KOPT-K1 (cell line): ENCODE measurements at regions not wholly inside any gene's neighbourhood (a gene's known extent, or its start where the extent isn't known, plus 50 kb on each side); places are given as distances from the start of the nearest gene placed in this dataset.
"Not testable (repeated sequence)": the region's sequence is repeated elsewhere in the genome, so short reads cannot be mapped to it uniquely, and the experiment has no call there.

Experiments used
- H3K27ac ChIP-seq: fragments of 200-600 bp; sonication (generic); 2 replicates; pipeline ENCODE4 v1.5.1; 2016; ENCODE audit warnings: antibody characterized with exemption, mild to moderate bottlenecking, low read depth, low read length; ENCODE audit not compliant: poor library complexity, severe bottlenecking
- H3K36me3 ChIP-seq: fragments of 200-600 bp; sonication (generic); 2 replicates; pipeline ENCODE4 v1.5.1; 2017; ENCODE audit warnings: antibody characterized with exemption, mild to moderate bottlenecking, low read length, moderate library complexity; ENCODE audit not compliant: insufficient read depth
- H3K9me3 ChIP-seq: fragments of 200-600 bp; sonication (generic); 2 replicates; pipeline ENCODE4 v1.5.1; 2017; ENCODE audit warnings: antibody characterized with exemption, low read length, mild to moderate bottlenecking; ENCODE audit not compliant: insufficient read depth, poor library complexity, severe bottlenecking

- Histone ChIP-seq H3K9me3 (no peaks in the 10 kb centered on the region), H3K36me3 (no peaks in the 10 kb centered on the region), H3K27ac (no peak overlapping the region)
These were observed 247.9 kb downstream of the FOXD2 start for GRCh38 chr1:47685763-47686066.

- H3K36me3 ChIP-seq: no peaks in the 10 kb centered on the region
- no peaks in the 10 kb centered on the region for H3K9me3 ChIP-seq
These were observed 249.1 kb downstream of the FOXD2 start for GRCh38 chr1:47686731-47687630.

GRCh38 chr1:47687631-47688460 lies 250.0 kb downstream of the FOXD2 start:
- Histone ChIP-seq H3K9me3 (no peaks in the 10 kb centered on the region), H3K27ac (no peak overlapping the region), H3K36me3 (no peaks in the 10 kb centered on the region)

More at GRCh38 chr1:47686731-47687630, 249.1 kb downstream of the FOXD2 start:
- no peak overlapping the region for H3K27ac ChIP-seq

- Histone ChIP-seq H3K9me3 (no peaks in the 10 kb centered on the region), H3K27ac (no peak overlapping the region), H3K36me3 (no peaks in the 10 kb centered on the region)
These were observed 250.8 kb downstream of the FOXD2 start for GRCh38 chr1:47688461-47689296.

- H3K36me3 ChIP-seq: no peaks in the 10 kb centered on the region
- no peaks in the 10 kb centered on the region for H3K9me3 ChIP-seq
- no peak overlapping the region for H3K27ac ChIP-seq
These were observed 252.1 kb downstream of the FOXD2 start for GRCh38 chr1:47689894-47690293.

- Histone ChIP-seq H3K36me3 (no peaks in the 10 kb centered on the region), H3K9me3 (no peaks in the 10 kb centered on the region), H3K27ac (no peak overlapping the region)
These were observed 252.8 kb downstream of the FOXD2 start for GRCh38 chr1:47690341-47691250.

- not testable (repeated sequence) for H3K9me3 ChIP-seq, H3K36me3 ChIP-seq, H3K27ac ChIP-seq
These were observed 253.4 kb downstream of the FOXD2 start for GRCh38 chr1:47691293-47691692.

GRCh38 chr1:47692196-47692595 lies 254.4 kb downstream of the FOXD2 start:
- H3K27ac ChIP-seq: no peak overlapping the region
- no peaks in the 10 kb centered on the region for H3K36me3 ChIP-seq
- H3K9me3 ChIP-seq: no peaks in the 10 kb centered on the region

- no peak overlapping the region for H3K27ac ChIP-seq
- no peaks in the 10 kb centered on the region for H3K9me3 ChIP-seq
- no peaks in the 10 kb centered on the region for H3K36me3 ChIP-seq
These were observed 255.3 kb downstream of the FOXD2 start for GRCh38 chr1:47693115-47693514.

- H3K27ac ChIP-seq: no peak overlapping the region
These were observed 256.4 kb downstream of the FOXD2 start for GRCh38 chr1:47694011-47694890.

GRCh38 chr1:47696404-47696736 lies 258.5 kb downstream of the FOXD2 start:
- H3K9me3 ChIP-seq: no peaks in the 10 kb centered on the region
- H3K36me3 ChIP-seq: no peaks in the 10 kb centered on the region
- no peak overlapping the region for H3K27ac ChIP-seq

More at GRCh38 chr1:47694011-47694890, 256.4 kb downstream of the FOXD2 start:
- no peaks in the 10 kb centered on the region for H3K36me3 ChIP-seq
- H3K9me3 ChIP-seq: no peaks in the 10 kb centered on the region

- no peaks in the 10 kb centered on the region for H3K9me3 ChIP-seq
- H3K36me3 ChIP-seq: no peaks in the 10 kb centered on the region
- no peak overlapping the region for H3K27ac ChIP-seq
These were observed 259.0 kb downstream of the FOXD2 start for GRCh38 chr1:47696737-47697441.
